NT2/D1 (cell line): ENCODE measurements at regions not wholly inside any gene's neighbourhood (a gene's known extent, or its start where the extent isn't known, plus 50 kb on each side); places are given as distances from the start of the nearest gene placed in this dataset.

Experiments
- DNase-seq: peaks from one replicate; pipeline ENCODE4 v3.0.0-alpha.2; 2011; ENCODE audit warnings: low read depth, low spot score
- H3K27me3 ChIP-seq: 2 replicates; pipeline ENCODE4 v1.6.0; 2011; ENCODE audit warnings: mild to moderate bottlenecking; ENCODE audit not compliant: insufficient read length, insufficient read depth
- H3K36me3 ChIP-seq: 2 replicates; pipeline ENCODE4 v1.6.1; 2011; ENCODE audit warnings: mild to moderate bottlenecking, low read length, mixed read lengths; ENCODE audit not compliant: insufficient read depth, insufficient read length
- H3K4me1 ChIP-seq: 2 replicates; pipeline ENCODE4 v1.5.1; 2011; ENCODE audit not compliant: insufficient read depth, insufficient read length
- H3K4me3 ChIP-seq: 2 replicates; pipeline ENCODE4 v1.5.1; 2011; ENCODE audit warnings: low read depth; ENCODE audit not compliant: insufficient read length
- H3K9ac ChIP-seq: 2 replicates; pipeline ENCODE4 v1.6.0; 2011; ENCODE audit warnings: low read depth; ENCODE audit not compliant: insufficient read length
- H3K9me3 ChIP-seq: 2 replicates; pipeline ENCODE4 v1.5.1; 2011; ENCODE audit warnings: mild to moderate bottlenecking, low read length; ENCODE audit not compliant: insufficient read depth
- SUZ12 ChIP-seq: IDR thresholded peaks from 2 replicates; pipeline ENCODE4 v1.6.1; 2011; ENCODE audit not compliant: insufficient read length, insufficient read depth; ENCODE audit errors: extremely low read depth
- YY1 ChIP-seq: IDR thresholded peaks from 2 replicates; pipeline ENCODE4 v1.6.1; 2011; ENCODE audit not compliant: insufficient read length, insufficient read depth
- ZNF274 ChIP-seq: IDR thresholded peaks from 2 replicates; pipeline ENCODE4 v1.6.1; 2011; ENCODE audit warnings: mild to moderate bottlenecking, low read depth, low read length

GRCh38 chr17:31591924-31592323, 200.4 kb downstream of the RAB11FIP4 start:
- Histone ChIP-seq H3K9ac (no peak overlapping the region), H3K36me3 (peaks cover 21% of the 10 kb centered on the region), H3K9me3 (no peaks in the 10 kb centered on the region), H3K4me1 (peaks cover 9% of the 10 kb centered on the region), H3K27me3 (no peaks in the 10 kb centered on the region), H3K4me3 (no peak overlapping the region)
- TF ChIP-seq ZNF274: no peak
- TF ChIP-seq SUZ12: no peak
- TF ChIP-seq YY1: no peak
- DNase-seq: no peak

DNA sequence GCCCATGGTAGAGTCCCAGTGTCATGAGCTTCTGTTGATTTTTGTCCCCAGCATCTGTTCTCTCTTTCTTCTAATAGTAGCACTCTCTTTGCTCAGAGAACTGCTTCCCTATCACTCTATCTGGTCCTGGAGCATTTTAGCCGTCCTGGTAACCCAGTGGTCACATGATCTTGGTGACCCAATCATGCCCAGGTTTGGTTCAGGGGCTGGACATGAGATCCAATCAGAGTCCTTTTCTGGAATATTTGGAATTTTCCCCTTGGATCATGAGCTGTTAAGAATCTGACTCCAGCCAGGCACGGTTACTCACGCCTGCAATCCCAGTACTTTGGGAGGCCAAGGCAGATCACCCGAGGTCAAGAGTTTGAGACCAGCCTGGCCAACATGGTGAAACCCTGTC, 197.0 kb downstream of the RAB11FIP4 start:
- TF ChIP-seq SUZ12: no peak
- no peak for TF ChIP-seq ZNF274
- TF ChIP-seq YY1: no peak
- Histone ChIP-seq H3K9me3 (no peaks in the 10 kb centered on the region), H3K4me1 (no peaks in the 10 kb centered on the region), H3K36me3 (peaks cover 28% of the 10 kb centered on the region), H3K4me3 (no peak overlapping the region), H3K27me3 (no peaks in the 10 kb centered on the region), H3K9ac (no peak overlapping the region)
- no peak for DNase-seq

- Histone ChIP-seq H3K9ac (no peak overlapping the region), H3K4me3 (no peak overlapping the region), H3K4me1 (no peaks in the 10 kb centered on the region), H3K27me3 (no peaks in the 10 kb centered on the region), H3K36me3 (peaks cover 26% of the 10 kb centered on the region), H3K9me3 (no peaks in the 10 kb centered on the region)
- TF ChIP-seq ZNF274 (no peak), SUZ12 (no peak), YY1 (no peak)
- DNase-seq: no peak
These were observed 196.6 kb downstream of the RAB11FIP4 start for GRCh38 chr17:31588034-31588433.
